Activated naive CD4-positive, alpha-beta T cell treated with anti-CD3 and anti-CD28 coated beads, Interleukin-2, amount 10 ng/mL, durations not matched to agents 7 days and 5 days (primary cell): ENCODE measurements at regions not wholly inside any gene's neighbourhood (a gene's known extent, or its start where the extent isn't known, plus 50 kb on each side); places are given as distances from the start of the nearest gene placed in this dataset.

Experiments
- CTCF ChIA-PET: fragments of 350-600 bp; sonication (Branson Sonifier 250); formaldehyde crosslinking; loops from one replicate; lab custom pipeline; 2021; ENCODE audit warnings: antibody characterized with exemption; lab: Charles Lee
- DNase-seq: peaks from one replicate; pipeline ENCODE4 v3.0.0-alpha.2; 2020
- H3K27ac Mint-ChIP-seq: one replicate; pipeline ENCODE4 v1.8.0; 2021; ENCODE audit warnings: mild to moderate bottlenecking, moderate library complexity, mixed read lengths
- H3K27me3 Mint-ChIP-seq: one replicate; pipeline ENCODE4 v1.8.0; 2021; ENCODE audit warnings: mild to moderate bottlenecking, mixed read lengths
- H3K36me3 Mint-ChIP-seq: one replicate; pipeline ENCODE4 v1.8.0; 2021; ENCODE audit warnings: mixed read lengths
- H3K4me1 Mint-ChIP-seq: one replicate; pipeline ENCODE4 v1.8.0; 2021; ENCODE audit warnings: mixed read lengths
- H3K4me3 Mint-ChIP-seq: one replicate; pipeline ENCODE4 v1.8.0; 2021; ENCODE audit warnings: mild to moderate bottlenecking, moderate library complexity, mixed read lengths
- H3K9me3 Mint-ChIP-seq: one replicate; pipeline ENCODE4 v1.8.0; 2021; ENCODE audit warnings: mixed read lengths

- CTCF ChIA-PET, result no interaction called here
- no peak for DNase-seq
- H3K27me3 Mint-ChIP-seq, result no peaks in the 10 kb centered on the region
- H3K36me3 Mint-ChIP-seq, result no peaks in the 10 kb centered on the region
- H3K9me3 Mint-ChIP-seq, result peaks cover 9% of the 10 kb centered on the region
- no peak overlapping the region for H3K27ac Mint-ChIP-seq
- H3K4me1 Mint-ChIP-seq, result no peaks in the 10 kb centered on the region
- H3K4me3 Mint-ChIP-seq, result no peak overlapping the region
Measured at GRCh38 chr2:140027320-140027719, 1247.1 kb upstream of the NXPH2 start.

- H3K4me3 Mint-ChIP-seq, result no peak overlapping the region
- peaks cover 6% of the 10 kb centered on the region for H3K9me3 Mint-ChIP-seq
- DNase-seq, result no peak
- CTCF ChIA-PET, result no interaction called here
- H3K27ac Mint-ChIP-seq, result no peak overlapping the region
- no peaks in the 10 kb centered on the region for H3K4me1 Mint-ChIP-seq
- no peaks in the 10 kb centered on the region for H3K27me3 Mint-ChIP-seq
- H3K36me3 Mint-ChIP-seq, result no peaks in the 10 kb centered on the region
Measured at GRCh38 chr2:140023291-140023690, 1243.1 kb upstream of the NXPH2 start.

- DNase-seq, result no peak
- H3K4me3 Mint-ChIP-seq, result no peak overlapping the region
- H3K9me3 Mint-ChIP-seq, result peaks cover 3% of the 10 kb centered on the region
- H3K27ac Mint-ChIP-seq, result no peak overlapping the region
- no peaks in the 10 kb centered on the region for H3K36me3 Mint-ChIP-seq
- CTCF ChIA-PET, result no interaction called here
- H3K27me3 Mint-ChIP-seq, result no peaks in the 10 kb centered on the region
- no peaks in the 10 kb centered on the region for H3K4me1 Mint-ChIP-seq
Measured at GRCh38 chr2:140018541-140018940, 1238.4 kb upstream of the NXPH2 start.

- peaks cover 19% of the 10 kb centered on the region for H3K9me3 Mint-ChIP-seq
- H3K36me3 Mint-ChIP-seq, result no peaks in the 10 kb centered on the region
- CTCF ChIA-PET, result no interaction called here
- H3K4me3 Mint-ChIP-seq, result no peak overlapping the region
- H3K27ac Mint-ChIP-seq, result no peak overlapping the region
- DNase-seq, result no peak
- H3K27me3 Mint-ChIP-seq, result no peaks in the 10 kb centered on the region
- no peaks in the 10 kb centered on the region for H3K4me1 Mint-ChIP-seq
Measured at GRCh38 chr2:140014204-140014546, 1234.0 kb upstream of the NXPH2 start.

- H3K27me3 Mint-ChIP-seq, result no peaks in the 10 kb centered on the region
- no peaks in the 10 kb centered on the region for H3K4me1 Mint-ChIP-seq
- no peak for DNase-seq
- H3K27ac Mint-ChIP-seq, result no peak overlapping the region
- CTCF ChIA-PET, result no interaction called here
- peaks cover 20% of the 10 kb centered on the region for H3K9me3 Mint-ChIP-seq
- H3K4me3 Mint-ChIP-seq, result no peak overlapping the region
- no peaks in the 10 kb centered on the region for H3K36me3 Mint-ChIP-seq
Measured at GRCh38 chr2:140013545-140014203, 1233.5 kb upstream of the NXPH2 start.

- no peaks in the 10 kb centered on the region for H3K27me3 Mint-ChIP-seq
- no peak for DNase-seq
Measured at GRCh38 chr2:140011287-140011686, 1231.1 kb upstream of the NXPH2 start.

GRCh38 chr2:140002110-140002509, 1221.9 kb upstream of the NXPH2 start:
- H3K27me3 Mint-ChIP-seq, result no peaks in the 10 kb centered on the region
- H3K9me3 Mint-ChIP-seq, result peaks cover 2% of the 10 kb centered on the region
- H3K4me3 Mint-ChIP-seq, result no peak overlapping the region
- H3K4me1 Mint-ChIP-seq, result no peaks in the 10 kb centered on the region
- CTCF ChIA-PET, result no interaction called here
- H3K36me3 Mint-ChIP-seq, result no peaks in the 10 kb centered on the region
- no peak overlapping the region for H3K27ac Mint-ChIP-seq
- DNase-seq, result no peak

More at GRCh38 chr2:140011287-140011686, 1231.1 kb upstream of the NXPH2 start:
- H3K9me3 Mint-ChIP-seq, result peaks cover 20% of the 10 kb centered on the region
- no peaks in the 10 kb centered on the region for H3K4me1 Mint-ChIP-seq
- no peak overlapping the region for H3K4me3 Mint-ChIP-seq
- H3K36me3 Mint-ChIP-seq, result no peaks in the 10 kb centered on the region
- H3K27ac Mint-ChIP-seq, result no peak overlapping the region
- CTCF ChIA-PET, result no interaction called here

- Mint-ChIP-seq H3K4me1 (no peaks in the 10 kb centered on the region), H3K4me3 (no peak overlapping the region), H3K36me3 (no peaks in the 10 kb centered on the region), H3K27me3 (no peaks in the 10 kb centered on the region), H3K27ac (no peak overlapping the region), H3K9me3 (peaks cover 18% of the 10 kb centered on the region)
- DNase-seq, result no peak
- CTCF ChIA-PET, result no interaction called here
Measured at GRCh38 chr2:139992711-139993345, 1212.6 kb upstream of the NXPH2 start.

GRCh38 chr2:139992078-139992477, 1211.9 kb upstream of the NXPH2 start:
- no peaks in the 10 kb centered on the region for H3K27me3 Mint-ChIP-seq
- no peak overlapping the region for H3K4me3 Mint-ChIP-seq
- no peak for DNase-seq
- H3K4me1 Mint-ChIP-seq, result no peaks in the 10 kb centered on the region
- peaks cover 21% of the 10 kb centered on the region for H3K9me3 Mint-ChIP-seq
- H3K36me3 Mint-ChIP-seq, result no peaks in the 10 kb centered on the region
- no peak overlapping the region for H3K27ac Mint-ChIP-seq
- CTCF ChIA-PET, result no interaction called here

GRCh38 chr2:139990646-139991335, 1210.6 kb upstream of the NXPH2 start:
- CTCF ChIA-PET, result no interaction called here
- no peak overlapping the region for H3K27ac Mint-ChIP-seq
- H3K4me3 Mint-ChIP-seq, result no peak overlapping the region
- DNase-seq, result no peak
- no peaks in the 10 kb centered on the region for H3K36me3 Mint-ChIP-seq
- H3K9me3 Mint-ChIP-seq, result peaks cover 21% of the 10 kb centered on the region
- no peaks in the 10 kb centered on the region for H3K27me3 Mint-ChIP-seq
- H3K4me1 Mint-ChIP-seq, result no peaks in the 10 kb centered on the region

GRCh38 chr2:139969323-139969722, 1189.1 kb upstream of the NXPH2 start:
- Mint-ChIP-seq H3K9me3 (peaks cover 17% of the 10 kb centered on the region), H3K27me3 (no peaks in the 10 kb centered on the region), H3K4me3 (no peak overlapping the region), H3K27ac (no peak overlapping the region), H3K36me3 (no peaks in the 10 kb centered on the region), H3K4me1 (no peaks in the 10 kb centered on the region)
- CTCF ChIA-PET, result no interaction called here
- no peak for DNase-seq

- H3K4me1 Mint-ChIP-seq, result no peaks in the 10 kb centered on the region
- no peak overlapping the region for H3K4me3 Mint-ChIP-seq
- no peaks in the 10 kb centered on the region for H3K36me3 Mint-ChIP-seq
- no peaks in the 10 kb centered on the region for H3K27me3 Mint-ChIP-seq
- no peak for DNase-seq
- peaks cover 16% of the 10 kb centered on the region for H3K9me3 Mint-ChIP-seq
- no peak overlapping the region for H3K27ac Mint-ChIP-seq
- CTCF ChIA-PET, result no interaction called here
Measured at GRCh38 chr2:139968588-139968987, 1188.4 kb upstream of the NXPH2 start.

- H3K27me3 Mint-ChIP-seq, result no peaks in the 10 kb centered on the region
- H3K27ac Mint-ChIP-seq, result no peak overlapping the region
- H3K4me3 Mint-ChIP-seq, result no peak overlapping the region
- no peaks in the 10 kb centered on the region for H3K36me3 Mint-ChIP-seq
- DNase-seq, result no peak
- H3K4me1 Mint-ChIP-seq, result no peaks in the 10 kb centered on the region
- peaks cover 13% of the 10 kb centered on the region for H3K9me3 Mint-ChIP-seq
- CTCF ChIA-PET, result no interaction called here
Measured at GRCh38 chr2:139967665-139968064, 1187.5 kb upstream of the NXPH2 start.

- H3K4me1 Mint-ChIP-seq, result no peaks in the 10 kb centered on the region
- no peak for DNase-seq
- H3K27ac Mint-ChIP-seq, result no peak overlapping the region
- CTCF ChIA-PET, result no interaction called here
- H3K4me3 Mint-ChIP-seq, result no peak overlapping the region
- no peaks in the 10 kb centered on the region for H3K27me3 Mint-ChIP-seq
- peaks cover 19% of the 10 kb centered on the region for H3K9me3 Mint-ChIP-seq
- H3K36me3 Mint-ChIP-seq, result no peaks in the 10 kb centered on the region
Measured at GRCh38 chr2:139964721-139965440, 1184.7 kb upstream of the NXPH2 start.
